ENCODE measurements at regions not wholly inside any gene's neighbourhood (a gene's known extent, or its start where the extent isn't known, plus 50 kb on each side); places are given as distances from the start of the nearest gene placed in this dataset.

DNA sequence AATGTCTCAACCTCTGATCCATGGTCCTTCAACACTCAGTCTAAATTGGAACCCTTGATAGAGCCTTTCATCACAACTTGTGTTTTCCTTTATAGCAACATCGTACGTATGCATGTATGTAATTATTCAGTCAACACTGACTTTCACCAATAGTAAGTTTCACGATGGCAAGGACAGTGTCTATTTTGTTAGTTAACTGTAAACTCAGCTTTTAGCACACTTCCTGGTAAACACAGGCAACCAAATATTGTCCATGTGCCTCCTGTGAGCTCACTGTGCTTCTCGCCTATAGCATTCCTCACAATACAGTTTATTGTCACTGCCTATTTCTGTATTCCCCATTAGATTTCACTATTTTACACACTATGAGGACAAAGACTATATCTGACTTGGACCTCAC lies 323.1 kb downstream of the DEPDC1B start:
- TF ChIP-seq, protein P1, sequence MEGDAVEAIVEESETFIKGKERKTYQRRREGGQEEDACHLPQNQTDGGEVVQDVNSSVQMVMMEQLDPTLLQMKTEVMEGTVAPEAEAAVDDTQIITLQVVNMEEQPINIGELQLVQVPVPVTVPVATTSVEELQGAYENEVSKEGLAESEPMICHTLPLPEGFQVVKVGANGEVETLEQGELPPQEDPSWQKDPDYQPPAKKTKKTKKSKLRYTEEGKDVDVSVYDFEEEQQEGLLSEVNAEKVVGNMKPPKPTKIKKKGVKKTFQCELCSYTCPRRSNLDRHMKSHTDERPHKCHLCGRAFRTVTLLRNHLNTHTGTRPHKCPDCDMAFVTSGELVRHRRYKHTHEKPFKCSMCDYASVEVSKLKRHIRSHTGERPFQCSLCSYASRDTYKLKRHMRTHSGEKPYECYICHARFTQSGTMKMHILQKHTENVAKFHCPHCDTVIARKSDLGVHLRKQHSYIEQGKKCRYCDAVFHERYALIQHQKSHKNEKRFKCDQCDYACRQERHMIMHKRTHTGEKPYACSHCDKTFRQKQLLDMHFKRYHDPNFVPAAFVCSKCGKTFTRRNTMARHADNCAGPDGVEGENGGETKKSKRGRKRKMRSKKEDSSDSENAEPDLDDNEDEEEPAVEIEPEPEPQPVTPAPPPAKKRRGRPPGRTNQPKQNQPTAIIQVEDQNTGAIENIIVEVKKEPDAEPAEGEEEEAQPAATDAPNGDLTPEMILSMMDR (IDR thresholded peaks at IDR 0.05 in 2 of 3, conservative IDR thresholded peaks at IDR 0.05 in 1 of 3; ENCODE audit: control insufficient read depth in 2 of 3, extremely low read depth in 1 of 3, insufficient read depth in 1 of 3, low read depth in 3 of 3, low read length in 3 of 3): no peak
- TF ChIP-seq MAX (IDR thresholded peaks at IDR 0.05; ENCODE audit: low read depth, low read length) (no peak), NFXL1 (IDR thresholded peaks at IDR 0.05; ENCODE audit: borderline replicate concordance) (no peak)
